KMS-11 (cell line): ENCODE measurements at regions not wholly inside any gene's neighbourhood (a gene's known extent, or its start where the extent isn't known, plus 50 kb on each side); places are given as distances from the start of the nearest gene placed in this dataset.
"Not testable (repeated sequence)": the region's sequence is repeated elsewhere in the genome, so short reads cannot be mapped to it uniquely, and the experiment has no call there.

ENCODE experiments used
- H2AFZ ChIP-seq: fragments of 200-600 bp; sonication (generic); 2 replicates; pipeline ENCODE4 v1.6.1; 2016; ENCODE audit warnings: antibody characterized with exemption, mixed run types, low read depth
- H3K27ac ChIP-seq: fragments of 200-600 bp; sonication (generic); 2 replicates; pipeline ENCODE4 v1.6.1; 2016; ENCODE audit warnings: mild to moderate bottlenecking, mixed run types
- H3K27me3 ChIP-seq: fragments of 200-600 bp; sonication (generic); 2 replicates; pipeline ENCODE4 v1.6.1; 2017; ENCODE audit warnings: mild to moderate bottlenecking, low read depth, mixed run types, moderate library complexity; ENCODE audit not compliant: insufficient read depth
- H3K36me3 ChIP-seq: fragments of 200-600 bp; sonication (generic); 2 replicates; pipeline ENCODE4 v1.6.1; 2017; ENCODE audit warnings: mild to moderate bottlenecking, mixed run types; ENCODE audit not compliant: insufficient read depth
- H3K4me1 ChIP-seq: fragments of 200-600 bp; sonication (generic); 2 replicates; pipeline ENCODE4 v1.6.1; 2016; ENCODE audit warnings: mild to moderate bottlenecking, low read depth, mixed run types; ENCODE audit not compliant: poor library complexity, severe bottlenecking
- H3K4me2 ChIP-seq: fragments of 200-600 bp; sonication (generic); 2 replicates; pipeline ENCODE4 v1.7.0; 2016; ENCODE audit warnings: mild to moderate bottlenecking, mixed run types
- H3K4me3 ChIP-seq: fragments of 200-600 bp; sonication (generic); IDR thresholded peaks from 2 replicates; pipeline ENCODE4 v1.6.1; 2017; ENCODE audit warnings: low read depth, low read length, mixed read lengths; ENCODE audit not compliant: insufficient read depth
- H3K79me2 ChIP-seq: fragments of 200-600 bp; sonication (generic); 2 replicates; pipeline ENCODE4 v1.6.1; 2016; ENCODE audit warnings: low read depth, mixed run types; ENCODE audit not compliant: insufficient read depth
- H3K9ac ChIP-seq: fragments of 200-600 bp; sonication (generic); 2 replicates; pipeline ENCODE4 v1.6.1; 2016; ENCODE audit warnings: mild to moderate bottlenecking, mixed run types
- H4K20me1 ChIP-seq: fragments of 200-600 bp; sonication (generic); 2 replicates; pipeline ENCODE4 v1.6.1; 2016; ENCODE audit warnings: mild to moderate bottlenecking, mixed run types; ENCODE audit not compliant: insufficient read depth
- CTCF ChIP-seq: fragments of 200-600 bp; sonication (generic); conservative IDR thresholded peaks from 2 replicates; pipeline ENCODE4 v1.6.1; 2017; ENCODE audit warnings: low read depth, mild to moderate bottlenecking, antibody characterized with exemption, low read length, moderate library complexity, mixed read lengths

- Histone ChIP-seq H2AFZ (no peak overlapping the region), H3K4me1 (no peaks in the 10 kb centered on the region), H3K4me3 (no peak overlapping the region), H3K27me3 (no peaks in the 10 kb centered on the region), H3K27ac (no peak overlapping the region), H3K9ac (no peak overlapping the region), H3K79me2 (no peaks in the 10 kb centered on the region), H4K20me1 (no peaks in the 10 kb centered on the region), H3K4me2 (no peak overlapping the region), H3K36me3 (no peaks in the 10 kb centered on the region)
- no peak for TF ChIP-seq CTCF
These were observed 105.9 kb downstream of the MOBP start for GRCh38 chr3:39573392-39573791.

GRCh38 chr3:39577541-39577940 lies 110.1 kb downstream of the MOBP start:
- Histone ChIP-seq H2AFZ (no peak overlapping the region), H3K36me3 (no peaks in the 10 kb centered on the region)

GRCh38 chr3:39586215-39586614 lies 118.7 kb downstream of the MOBP start:
- not testable (repeated sequence) for H3K4me2 ChIP-seq, H3K4me3 ChIP-seq

More at GRCh38 chr3:39577541-39577940, 110.1 kb downstream of the MOBP start:
- Histone ChIP-seq H3K79me2 (no peaks in the 10 kb centered on the region), H3K9ac (no peak overlapping the region), H3K27me3 (no peaks in the 10 kb centered on the region), H3K4me1 (no peaks in the 10 kb centered on the region), H4K20me1 (no peaks in the 10 kb centered on the region), H3K27ac (no peak overlapping the region), H3K4me2 (no peak overlapping the region), H3K4me3 (no peak overlapping the region)
- no peak for TF ChIP-seq CTCF

GRCh38 chr3:39587113-39587512 lies 119.6 kb downstream of the MOBP start:
- Histone ChIP-seq H4K20me1 (no peaks in the 10 kb centered on the region), H3K4me1 (no peaks in the 10 kb centered on the region), H3K4me2 (no peak overlapping the region), H3K27me3 (no peaks in the 10 kb centered on the region), H3K4me3 (no peak overlapping the region), H2AFZ (no peak overlapping the region), H3K27ac (no peak overlapping the region), H3K79me2 (no peaks in the 10 kb centered on the region), H3K36me3 (no peaks in the 10 kb centered on the region), H3K9ac (no peak overlapping the region)
- TF ChIP-seq CTCF = no peak

More at GRCh38 chr3:39586215-39586614, 118.7 kb downstream of the MOBP start:
- H3K79me2 ChIP-seq, H4K20me1 ChIP-seq, H3K4me1 ChIP-seq, H3K27ac ChIP-seq, H2AFZ ChIP-seq, H3K9ac ChIP-seq, H3K36me3 ChIP-seq, H3K27me3 ChIP-seq: not testable (repeated sequence)

- no peak overlapping the region for H3K4me2 ChIP-seq
- TF ChIP-seq CTCF = no peak
These were observed 123.3 kb downstream of the MOBP start for GRCh38 chr3:39590806-39591205.

More at GRCh38 chr3:39590806-39591205, 123.3 kb downstream of the MOBP start:
- no peak overlapping the region for H3K9ac ChIP-seq
- H3K27me3 ChIP-seq = no peaks in the 10 kb centered on the region
- no peaks in the 10 kb centered on the region for H4K20me1 ChIP-seq
- H3K4me1 ChIP-seq = no peaks in the 10 kb centered on the region
- no peak overlapping the region for H3K4me3 ChIP-seq
- no peak overlapping the region for H2AFZ ChIP-seq
- H3K27ac ChIP-seq = no peak overlapping the region
- H3K36me3 ChIP-seq = no peaks in the 10 kb centered on the region
- no peaks in the 10 kb centered on the region for H3K79me2 ChIP-seq
